HG03469 (cell line): ENCODE measurements at regions not wholly inside any gene's neighbourhood (a gene's known extent, or its start where the extent isn't known, plus 50 kb on each side); places are given as distances from the start of the nearest gene placed in this dataset.

Experiments used
- ATAC-seq: cut with Tn5 transposase; IDR thresholded peaks from one replicate; pipeline ENCODE4 v1.9.1; 2021; ENCODE audit warnings: mild to moderate bottlenecking, moderate library complexity, moderate number of reproducible peaks; ENCODE audit not compliant: unreplicated experiment

GRCh38 chr4:127214016-127214415 lies 418.7 kb upstream of the INTU start:
- no peak for ATAC-seq

- no peak for ATAC-seq
Measured at GRCh38 chr4:127214931-127215330, 417.8 kb upstream of the INTU start.

DNA sequence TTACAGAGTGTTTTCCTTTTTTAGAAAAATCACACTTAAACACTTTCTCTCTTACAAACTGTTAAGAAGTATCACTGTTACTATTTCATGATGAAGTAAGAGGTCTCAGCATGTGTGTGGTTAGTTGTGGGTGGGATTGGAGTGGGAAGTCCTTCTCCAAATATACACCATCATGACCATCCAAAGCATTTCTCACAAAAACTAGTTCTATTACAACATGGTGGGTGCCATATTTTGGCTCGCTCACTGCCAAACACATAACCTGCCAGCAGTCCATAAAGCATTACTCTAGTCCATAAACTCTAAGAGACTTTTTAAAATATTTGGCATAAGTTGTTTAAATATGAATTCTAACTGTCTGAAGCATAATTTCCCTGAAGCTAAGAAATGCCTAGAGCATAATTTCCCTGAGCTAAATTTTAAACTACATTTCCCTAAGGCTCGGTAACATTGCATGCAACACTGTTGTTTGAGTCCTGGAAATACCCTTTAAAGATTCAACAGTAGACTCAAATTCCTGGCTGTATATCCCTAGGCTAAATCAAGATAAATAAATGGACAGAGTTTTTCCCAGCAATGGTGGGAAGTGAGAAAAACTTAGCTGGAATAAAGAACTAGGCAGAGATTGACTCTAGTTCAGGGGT lies 415.0 kb upstream of the INTU start:
- ATAC-seq = no peak

DNA sequence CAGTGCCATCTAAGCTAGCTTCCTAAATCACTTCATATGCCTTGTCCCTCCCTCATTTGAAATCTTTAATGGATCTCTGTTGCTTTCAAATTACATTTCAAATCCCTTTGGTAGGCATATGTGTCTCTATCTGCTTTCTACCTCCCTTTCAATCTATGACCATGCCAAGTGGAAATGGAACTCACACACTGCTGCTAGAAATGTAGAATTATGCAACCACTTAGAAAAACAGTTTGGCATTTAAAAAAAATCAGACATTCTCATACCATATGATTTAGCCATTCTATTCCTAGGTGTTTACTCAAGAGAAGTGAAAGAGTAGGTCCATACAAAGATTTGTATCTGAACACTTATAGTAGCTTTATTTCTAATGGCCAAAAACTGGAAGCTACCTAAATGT lies 413.5 kb upstream of the INTU start:
- ATAC-seq = no peak

DNA sequence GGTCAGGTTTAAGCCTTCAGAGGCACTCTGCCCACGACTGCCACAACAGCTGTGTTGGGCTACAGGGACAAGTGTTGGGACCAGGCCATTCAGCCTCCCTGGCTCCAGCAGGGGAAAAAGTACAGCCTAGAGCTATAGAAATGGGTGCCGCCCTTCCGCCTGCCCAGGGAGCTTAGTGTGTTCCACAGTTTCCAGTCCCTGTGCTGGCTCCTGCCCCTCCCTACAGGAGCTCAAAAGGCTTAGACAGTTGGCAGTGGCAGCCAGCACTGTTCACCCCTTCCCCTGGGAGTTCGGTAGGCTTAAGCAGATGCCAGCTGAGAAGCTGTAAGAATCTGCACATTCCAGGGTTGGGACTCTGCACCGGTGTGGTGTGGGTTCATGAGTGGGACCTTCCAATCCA lies 408.2 kb upstream of the INTU start:
- ATAC-seq = no peak

GRCh38 chr4:127229855-127230608 lies 402.7 kb upstream of the INTU start:
- no peak for ATAC-seq

GRCh38 chr4:127236889-127237288 lies 395.9 kb upstream of the INTU start:
- no peak for ATAC-seq

DNA sequence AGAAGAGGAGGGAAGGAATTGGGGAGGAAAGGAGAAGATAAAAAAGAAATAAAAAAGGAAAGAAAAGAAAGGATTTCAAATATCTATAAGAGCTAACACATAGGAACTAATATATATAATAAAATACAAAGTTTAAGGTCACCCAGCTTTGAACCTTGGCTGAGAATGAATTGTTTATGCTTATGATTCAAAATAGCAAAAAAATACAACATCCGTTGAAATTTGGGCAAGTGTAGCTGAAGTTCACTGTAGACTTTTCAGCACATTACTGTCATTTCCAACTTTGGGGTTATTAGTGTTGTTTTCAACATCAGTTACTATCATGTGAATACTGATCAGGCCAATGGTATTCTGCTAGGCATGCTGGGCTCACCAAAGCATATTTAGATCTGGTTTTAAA lies 395.2 kb upstream of the INTU start:
- ATAC-seq = no peak

GRCh38 chr4:127238956-127239475 lies 393.7 kb upstream of the INTU start:
- no peak for ATAC-seq

DNA sequence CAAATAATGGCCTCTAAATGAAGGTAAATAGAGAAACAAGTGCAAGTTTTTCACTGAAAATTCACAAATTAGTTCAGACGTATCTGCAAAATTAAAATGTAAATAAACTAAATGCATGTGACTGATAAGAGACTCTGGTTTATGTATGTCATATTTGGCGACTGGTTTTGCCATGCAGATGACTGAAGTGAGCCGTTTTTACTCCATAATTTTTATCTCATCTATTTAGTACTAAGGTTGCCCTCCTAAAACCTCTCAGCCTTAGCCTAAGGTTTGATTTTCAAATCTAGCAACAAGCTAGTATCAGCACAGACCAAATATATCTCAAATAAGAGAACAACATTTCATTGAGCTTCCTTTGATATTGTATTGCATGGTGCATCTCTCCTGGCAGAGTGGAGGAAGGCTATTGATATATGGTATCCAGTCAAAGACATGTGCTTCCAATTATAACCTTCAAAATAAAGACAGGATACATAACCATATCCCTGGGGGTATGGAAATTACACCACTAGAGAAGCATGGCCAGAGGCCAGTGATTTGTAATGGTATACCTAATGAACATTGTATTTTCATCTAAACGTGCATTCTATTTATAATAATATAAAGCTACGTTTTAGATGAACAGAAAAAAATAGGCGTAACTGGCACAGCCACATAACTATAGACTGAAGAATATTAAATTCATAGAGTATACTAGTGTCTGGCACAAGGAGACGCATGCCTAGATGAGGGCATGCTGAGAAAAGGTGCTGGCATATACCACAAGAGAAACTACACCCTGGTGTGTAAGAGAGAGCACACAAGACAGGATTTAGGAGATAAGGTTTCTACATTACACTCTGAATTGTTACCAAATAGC lies 392.6 kb upstream of the INTU start:
- ATAC-seq = no peak

- ATAC-seq = no peak
Measured at GRCh38 chr4:127240764-127241105, 392.0 kb upstream of the INTU start.

GRCh38 chr4:127244515-127244914 lies 388.2 kb upstream of the INTU start:
- ATAC-seq = no peak

GRCh38 chr4:127246963-127247952 lies 385.5 kb upstream of the INTU start:
- no peak for ATAC-seq

DNA sequence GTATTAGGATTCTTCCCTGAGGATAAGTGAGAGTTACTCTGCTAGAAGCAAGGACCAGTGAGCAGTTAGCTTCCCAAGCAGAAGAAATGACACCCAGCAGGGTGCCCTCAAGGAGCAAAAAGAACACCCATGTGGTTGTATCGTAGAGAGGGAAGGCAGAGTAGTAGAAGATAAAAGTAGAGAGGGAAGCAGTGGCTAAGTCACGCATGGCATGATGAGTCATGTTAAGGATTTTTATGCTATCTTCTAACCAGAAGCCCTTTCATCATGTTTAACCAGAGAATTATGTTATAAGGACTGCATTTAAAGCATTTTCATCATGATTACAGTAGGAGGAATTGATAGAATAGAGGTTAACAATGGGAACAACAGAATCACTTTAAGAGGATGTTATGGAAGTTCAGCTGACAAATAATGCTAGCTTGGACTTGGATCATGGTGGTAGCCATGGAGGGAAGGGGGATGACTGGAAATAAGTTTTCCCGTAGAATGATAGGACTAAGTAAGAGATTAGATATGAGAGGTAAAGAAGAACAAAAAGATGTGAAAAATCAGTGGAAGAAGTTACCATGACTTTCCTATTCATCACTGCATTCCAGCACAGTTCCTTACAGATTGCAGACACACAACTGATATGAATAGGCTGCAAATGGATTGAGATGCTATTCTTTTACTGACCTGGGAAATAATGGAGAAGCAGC lies 383.5 kb upstream of the INTU start:
- ATAC-seq = no peak

DNA sequence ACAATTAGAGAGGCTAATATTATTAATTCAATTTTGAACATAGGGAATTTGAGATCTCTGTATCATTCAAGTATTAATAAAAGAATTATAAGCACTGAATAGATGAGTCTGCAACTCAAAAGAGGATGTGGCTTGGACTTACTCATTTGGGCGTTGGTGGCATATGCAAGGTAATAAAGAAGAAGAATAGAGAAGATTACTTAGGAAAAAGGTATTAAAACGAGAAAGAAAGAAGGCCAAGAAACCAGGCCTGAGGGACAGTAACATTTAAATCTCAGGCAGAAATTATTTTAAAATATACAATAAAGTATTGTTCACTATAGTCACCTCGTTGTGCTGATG lies 383.0 kb upstream of the INTU start:
- no peak for ATAC-seq

DNA sequence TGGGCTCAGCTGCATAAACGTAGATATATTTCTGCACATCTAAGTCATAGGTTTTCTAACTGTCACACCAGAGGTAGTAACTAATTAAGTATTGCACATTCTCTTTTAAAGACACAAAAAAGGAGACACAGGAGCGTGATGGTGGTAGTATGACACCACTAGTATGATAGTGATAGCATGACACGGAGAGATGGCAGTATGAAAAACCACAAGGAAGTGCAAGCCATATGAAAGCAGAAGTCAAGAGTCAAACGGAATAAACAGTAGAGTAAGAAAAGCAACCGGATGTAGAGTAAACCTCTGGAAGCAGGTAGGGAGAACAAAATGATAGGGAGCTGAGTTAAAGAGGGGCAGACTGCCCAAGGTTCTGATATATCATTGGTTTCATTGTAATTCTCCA lies 382.2 kb upstream of the INTU start:
- no peak for ATAC-seq

DNA sequence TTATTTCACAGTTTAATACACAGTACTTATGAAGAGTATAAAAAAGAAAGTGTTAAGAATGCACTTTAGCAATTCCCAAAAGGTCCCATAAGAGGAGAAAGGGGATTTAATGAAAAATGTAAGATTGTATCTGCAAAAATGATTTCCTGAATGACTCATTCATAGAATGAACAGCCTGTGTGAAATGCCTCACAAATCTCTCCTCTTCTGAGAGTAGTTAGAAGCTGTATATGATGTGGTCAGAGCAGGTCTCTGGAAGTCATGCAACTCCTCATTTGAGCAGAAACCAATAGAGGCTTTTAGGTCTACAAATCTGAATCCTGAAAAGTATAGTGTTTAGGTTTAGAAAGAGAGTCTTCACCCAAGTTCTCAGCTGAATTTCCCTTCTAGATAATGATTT lies 381.3 kb upstream of the INTU start:
- ATAC-seq = peak; percentile 55

DNA sequence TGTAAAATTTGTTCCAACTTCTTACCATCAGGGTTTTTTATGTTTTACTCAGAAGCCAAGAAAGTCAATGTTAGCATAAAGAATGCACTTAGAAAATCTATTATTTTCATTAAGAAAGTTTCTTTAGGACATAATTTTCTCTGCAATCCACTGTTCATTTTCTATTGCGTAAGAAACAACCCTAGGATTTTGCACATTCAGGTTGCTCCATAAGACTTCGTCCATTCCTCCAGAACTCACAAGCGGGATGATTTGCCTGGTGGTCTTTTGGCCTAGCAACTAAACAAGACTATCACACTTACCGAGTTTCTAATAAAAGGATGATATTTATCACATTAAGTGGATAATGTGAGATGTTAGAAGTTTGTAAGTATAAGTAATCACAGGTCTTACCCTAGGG lies 376.3 kb upstream of the INTU start:
- no peak for ATAC-seq

DNA sequence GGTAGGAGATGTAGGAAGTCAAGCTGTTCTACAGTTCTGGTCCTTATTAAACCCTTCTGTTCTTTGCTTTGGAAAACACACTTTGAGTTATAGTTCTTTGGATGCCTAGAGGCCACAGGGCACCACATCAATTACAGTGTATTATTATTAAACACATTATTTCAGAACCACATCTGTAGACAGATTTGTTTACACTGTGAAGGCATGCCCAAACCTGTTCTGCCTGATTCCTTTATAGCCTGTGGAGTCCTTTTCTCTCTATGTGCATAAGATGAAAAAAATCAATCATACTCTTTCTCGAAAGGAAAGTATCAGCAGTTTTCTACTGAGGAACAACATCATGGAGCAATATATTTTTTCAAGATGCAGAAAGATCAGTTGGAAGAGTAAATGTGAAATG lies 371.3 kb upstream of the INTU start:
- no peak for ATAC-seq

GRCh38 chr4:127268367-127268766 lies 364.4 kb upstream of the INTU start:
- no peak for ATAC-seq
